CD4-positive, alpha-beta T cell treated with Interleukin-1 beta for 1 hour (primary cell): ENCODE measurements at regions not wholly inside any gene's neighbourhood (a gene's known extent, or its start where the extent isn't known, plus 50 kb on each side); places are given as distances from the start of the nearest gene placed in this dataset.

Source experiments
- DNase-seq, 2 donors: peaks; one replicate each; pipeline ENCODE4 v3.0.0-alpha.2; 2020 to 2022

DNA sequence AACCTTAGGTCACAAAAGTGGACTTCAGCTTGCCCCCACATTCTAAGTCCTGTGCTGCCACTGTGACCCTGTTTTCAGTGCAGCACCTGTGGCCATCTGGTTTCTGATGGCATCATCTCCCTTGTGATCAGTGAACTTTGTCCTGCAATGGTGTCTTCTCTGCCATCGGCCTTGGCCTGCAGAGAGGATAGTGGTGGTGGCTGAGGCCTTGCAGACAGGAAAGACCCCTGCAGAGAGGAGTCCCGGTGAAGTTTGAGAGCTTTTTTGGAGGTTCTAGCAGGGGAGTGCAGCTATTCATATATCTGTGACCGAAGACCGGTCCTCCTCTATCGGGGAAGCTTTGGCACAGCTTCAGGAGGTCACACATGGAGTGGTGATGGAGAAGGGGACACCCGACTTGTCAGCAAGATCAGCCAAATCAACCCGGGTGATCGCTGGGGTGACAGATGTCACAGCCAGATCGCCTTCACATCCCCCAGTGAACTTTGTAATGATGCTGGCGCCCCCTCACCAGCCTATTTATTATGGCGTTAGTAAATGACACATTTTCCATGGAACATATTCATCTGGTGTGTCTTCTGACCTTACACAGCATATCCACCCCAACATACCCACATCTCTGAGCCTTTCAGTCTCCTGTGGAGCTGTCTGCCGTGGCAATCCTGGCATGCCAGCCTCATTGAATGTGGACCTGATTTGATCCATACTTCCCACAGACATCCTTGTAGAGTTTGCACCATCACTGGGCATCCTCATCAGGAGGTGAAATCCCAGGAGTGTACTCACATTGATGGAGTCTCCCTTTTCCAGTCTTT, 136.1 kb downstream of the PAPOLA start:
- no peak for DNase-seq

DNA sequence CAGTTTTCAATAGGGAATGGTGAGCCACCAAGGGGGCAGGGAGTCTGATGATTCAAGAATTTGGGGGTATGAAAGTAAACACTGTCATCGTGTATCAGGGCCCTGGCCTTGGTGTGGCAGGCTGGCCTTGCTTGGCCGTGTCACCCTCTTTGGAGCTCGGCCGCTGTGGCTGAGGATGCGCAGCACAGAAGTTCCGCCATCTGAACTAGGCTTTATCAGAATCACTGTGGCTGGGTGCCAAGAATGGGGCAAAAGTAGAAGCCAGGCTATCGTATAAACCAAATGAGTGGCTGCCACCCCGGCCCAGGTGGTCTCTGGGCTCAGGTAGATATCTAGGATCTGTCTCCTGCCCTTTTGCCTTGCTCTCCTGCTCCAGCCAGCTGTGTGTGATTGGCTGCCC, 137.4 kb downstream of the PAPOLA start:
- no peak for DNase-seq

DNA sequence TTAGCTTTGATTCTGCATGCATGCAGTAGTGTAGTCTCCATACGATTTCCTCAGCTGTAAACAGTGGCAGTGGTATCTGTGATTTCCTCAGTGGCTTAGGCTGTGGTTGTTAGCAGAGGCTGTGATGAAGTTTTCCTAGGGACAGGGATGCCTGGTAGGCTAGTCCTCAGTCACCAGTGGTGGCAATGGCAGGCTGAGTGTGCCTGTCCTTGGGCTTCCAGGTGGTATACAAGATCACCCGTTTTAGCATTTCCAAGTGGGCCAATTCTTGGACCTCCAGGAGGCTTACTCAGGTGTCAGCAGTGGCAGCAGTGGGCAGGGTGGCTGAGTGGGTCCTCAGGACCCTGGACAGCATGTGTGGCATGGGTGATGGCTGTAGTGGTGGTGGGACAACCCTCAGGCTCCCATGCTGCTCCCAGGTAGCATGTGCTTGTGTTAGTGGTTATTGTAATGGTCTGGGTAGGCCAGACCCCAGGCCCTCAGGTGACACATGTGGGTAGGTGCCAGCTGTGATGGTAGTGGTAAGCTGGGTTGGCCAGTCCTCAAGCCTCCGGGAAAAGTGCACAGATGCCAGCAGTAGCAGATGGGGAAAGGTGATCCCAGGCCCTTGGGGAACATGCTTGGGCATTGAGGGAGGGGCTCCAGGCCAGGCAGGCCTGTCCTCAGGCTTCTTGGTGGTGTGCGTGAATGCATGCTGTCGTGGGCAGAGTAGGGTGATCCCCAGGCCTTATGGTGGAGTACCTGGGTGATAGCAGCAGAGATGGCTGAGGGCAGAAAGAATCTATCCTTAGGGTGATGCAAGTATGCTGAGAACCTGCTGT, 146.5 kb downstream of the PAPOLA start:
- DNase-seq: no peak

DNA sequence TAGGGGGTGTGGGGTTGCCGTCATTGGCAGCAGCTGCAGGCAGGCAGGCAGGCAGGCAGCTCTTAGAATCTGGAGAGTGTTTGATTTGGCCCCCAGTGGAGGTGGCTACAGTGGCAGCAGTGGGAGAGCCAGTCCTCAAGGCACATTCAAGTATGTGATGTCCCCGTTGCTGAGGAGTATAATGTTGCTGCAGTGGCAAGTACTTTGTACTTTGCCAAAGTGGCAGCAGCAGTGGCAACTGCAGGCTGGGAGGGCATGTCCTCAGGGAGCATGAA, 147.1 kb downstream of the PAPOLA start:
- DNase-seq: no peak

DNA sequence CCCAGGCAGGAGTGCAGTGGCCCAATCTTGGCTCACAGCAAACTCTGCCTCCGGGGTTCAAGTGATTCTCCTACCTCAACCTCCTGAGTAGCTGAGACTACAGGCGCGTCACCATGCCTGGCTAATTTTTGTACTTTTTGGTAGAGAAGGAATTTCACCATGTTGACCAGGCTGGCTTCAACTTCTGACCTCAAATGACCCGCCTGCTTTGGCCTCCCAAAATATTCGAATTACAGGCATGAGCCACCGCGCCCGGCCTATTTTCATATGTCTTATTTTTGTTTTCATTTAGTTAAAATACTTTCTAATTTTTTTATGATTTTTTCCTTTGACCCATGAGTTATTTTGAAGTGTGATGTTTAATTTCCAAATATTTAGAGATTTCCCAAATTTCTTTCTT, 143.6 kb upstream of the VRK1 start:
- no peak for DNase-seq

DNA sequence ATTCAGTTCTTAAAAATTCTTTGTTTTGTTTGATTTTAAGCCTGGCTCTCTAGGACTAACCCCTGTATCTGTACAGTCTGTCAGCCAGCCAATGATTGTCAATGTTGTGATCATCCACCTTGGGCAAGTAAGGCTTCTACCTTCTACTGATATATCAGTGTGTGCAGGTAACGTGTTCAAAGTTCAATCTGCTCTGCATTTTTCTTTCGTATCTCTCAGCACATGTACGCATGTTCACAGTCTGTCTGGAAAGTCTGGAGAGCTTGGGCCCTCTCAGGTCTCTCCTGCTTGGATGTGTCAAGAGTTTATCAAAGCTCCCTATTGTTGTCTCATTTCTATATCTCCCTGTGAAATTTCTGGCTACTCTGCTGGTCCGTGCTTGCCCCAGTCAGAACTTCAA, 138.6 kb upstream of the VRK1 start:
- DNase-seq: no peak

DNA sequence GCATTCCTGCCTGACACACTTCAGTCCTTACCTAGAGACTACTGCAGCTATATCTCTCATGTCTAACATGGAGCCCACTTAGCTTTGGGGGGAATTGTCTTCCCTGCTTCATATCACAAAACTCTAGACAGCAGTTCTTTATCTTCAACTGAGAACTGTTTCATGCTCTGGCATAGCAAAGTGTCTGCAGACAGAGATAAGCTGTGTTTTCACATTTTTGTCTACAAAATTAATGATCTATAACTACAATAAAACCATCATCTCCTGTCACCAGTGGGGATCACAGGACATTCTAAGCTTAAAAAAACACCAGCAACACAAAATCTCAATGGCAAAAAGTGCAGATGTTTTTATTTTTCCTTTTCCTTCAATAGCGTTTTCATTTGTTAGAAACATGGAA, 137.1 kb upstream of the VRK1 start:
- DNase-seq: no peak

DNA sequence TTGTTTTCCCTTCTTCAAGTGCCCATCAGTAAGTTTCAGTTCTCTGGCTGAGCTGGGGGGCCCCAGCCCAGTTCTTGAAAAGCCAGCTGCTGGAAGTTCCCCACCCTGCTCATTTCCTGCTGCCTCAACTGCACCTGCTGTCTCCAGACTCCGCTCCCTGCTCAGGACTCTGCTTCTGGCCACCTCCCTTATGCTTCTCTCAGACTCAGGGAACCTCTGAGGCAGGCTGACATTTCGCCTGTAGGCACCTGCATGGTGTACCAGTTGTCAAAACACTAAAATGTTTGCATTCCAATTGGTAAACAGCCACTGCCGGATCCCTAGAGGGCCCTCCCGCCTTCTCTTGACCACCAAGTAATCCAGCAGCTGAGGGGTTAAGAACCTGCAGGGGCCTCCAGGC, 136.5 kb upstream of the VRK1 start:
- DNase-seq: no peak

DNA sequence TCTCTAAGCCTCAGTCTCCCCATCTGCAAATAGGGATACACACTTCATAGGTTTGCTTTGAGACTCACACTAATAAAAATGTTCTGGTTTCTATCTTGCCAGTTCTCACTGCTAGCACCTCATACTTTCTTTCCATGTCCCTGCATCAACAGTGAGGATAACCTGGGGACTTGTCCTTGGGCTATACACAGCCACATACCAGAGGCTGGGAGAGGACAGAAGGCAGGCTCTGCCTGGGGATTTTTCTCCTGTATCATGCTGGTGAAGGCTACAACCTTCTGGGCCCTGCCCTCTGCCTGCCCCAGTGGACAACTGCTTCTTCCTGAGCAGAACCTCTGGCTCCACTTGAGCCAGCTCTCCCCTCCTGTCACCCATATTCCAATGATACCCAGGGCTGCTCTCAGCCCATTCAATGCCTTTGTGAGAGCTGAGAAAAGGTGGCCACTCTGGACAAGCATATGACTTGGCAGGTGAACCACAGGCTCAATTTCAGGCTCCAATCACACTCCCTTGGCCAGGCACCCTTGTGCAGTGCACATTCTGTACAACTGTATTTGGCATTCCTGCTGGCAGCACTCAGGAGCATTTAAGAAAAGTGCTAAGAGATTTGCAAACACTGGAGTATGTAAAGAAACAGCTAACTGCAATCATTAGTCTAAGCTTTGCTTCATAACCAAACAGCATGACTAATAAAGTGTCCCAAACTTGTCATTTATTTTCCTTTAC, 135.8 kb upstream of the VRK1 start:
- no peak for DNase-seq

DNA sequence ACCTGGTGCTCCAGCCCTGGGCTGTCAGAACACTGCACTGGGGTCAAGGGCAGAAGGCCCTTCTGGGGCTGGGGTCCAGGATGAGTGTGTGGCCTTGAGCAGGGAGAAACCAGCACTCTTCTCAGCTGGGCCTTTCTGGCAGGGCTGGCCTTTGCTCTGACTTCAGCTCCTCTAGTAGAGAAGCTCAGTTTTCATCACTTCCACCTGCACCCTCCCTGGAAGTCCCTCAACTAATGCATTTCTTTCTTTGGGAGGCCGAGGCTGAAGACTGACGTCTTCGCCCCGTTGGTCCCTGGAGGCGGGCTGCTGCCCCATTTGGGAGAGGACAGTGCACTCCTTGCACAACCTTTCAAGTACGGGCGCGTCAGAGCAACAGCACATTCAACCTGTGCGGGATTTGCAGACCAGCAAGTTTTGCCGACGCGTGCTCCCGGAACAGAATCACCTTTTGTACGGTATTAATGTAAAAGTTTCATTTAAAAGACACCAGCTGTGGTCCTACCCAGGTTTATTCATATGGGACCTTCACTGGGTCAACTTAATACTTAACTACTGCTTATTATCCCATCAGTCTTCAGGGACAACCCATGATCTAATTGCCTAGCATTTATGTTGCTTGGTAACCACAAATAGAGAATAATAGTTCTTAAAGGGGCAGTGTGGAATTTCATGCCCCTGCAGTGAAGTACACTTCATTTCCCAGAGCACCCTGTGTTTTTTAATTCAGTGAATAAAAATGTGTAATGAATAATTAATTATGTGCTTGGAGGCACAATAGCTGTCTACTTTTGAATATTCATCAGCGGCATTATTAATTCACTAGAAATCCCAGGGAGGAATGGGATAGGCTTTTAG, 134.8 kb upstream of the VRK1 start:
- DNase-seq: no peak

DNA sequence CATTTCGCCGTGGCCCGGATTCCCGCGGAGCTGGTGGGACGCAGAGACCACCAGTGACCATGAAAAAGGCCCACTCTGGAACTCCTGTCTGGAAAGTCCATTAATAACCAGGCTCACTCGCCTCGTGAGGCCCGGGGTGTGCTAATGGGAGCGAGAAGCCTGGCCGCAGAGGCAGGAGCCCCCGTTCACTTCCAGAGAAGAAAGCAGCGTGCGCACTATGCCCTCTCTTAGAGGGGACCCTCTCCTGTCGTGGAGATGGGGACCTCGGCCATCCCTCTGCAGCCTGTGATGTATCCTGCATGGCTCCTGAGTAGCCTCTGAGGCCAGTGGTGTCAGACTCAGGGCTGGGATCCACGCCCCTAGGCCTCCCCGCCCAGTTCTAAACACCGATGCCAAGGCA, 134.1 kb upstream of the VRK1 start:
- no peak for DNase-seq

DNA sequence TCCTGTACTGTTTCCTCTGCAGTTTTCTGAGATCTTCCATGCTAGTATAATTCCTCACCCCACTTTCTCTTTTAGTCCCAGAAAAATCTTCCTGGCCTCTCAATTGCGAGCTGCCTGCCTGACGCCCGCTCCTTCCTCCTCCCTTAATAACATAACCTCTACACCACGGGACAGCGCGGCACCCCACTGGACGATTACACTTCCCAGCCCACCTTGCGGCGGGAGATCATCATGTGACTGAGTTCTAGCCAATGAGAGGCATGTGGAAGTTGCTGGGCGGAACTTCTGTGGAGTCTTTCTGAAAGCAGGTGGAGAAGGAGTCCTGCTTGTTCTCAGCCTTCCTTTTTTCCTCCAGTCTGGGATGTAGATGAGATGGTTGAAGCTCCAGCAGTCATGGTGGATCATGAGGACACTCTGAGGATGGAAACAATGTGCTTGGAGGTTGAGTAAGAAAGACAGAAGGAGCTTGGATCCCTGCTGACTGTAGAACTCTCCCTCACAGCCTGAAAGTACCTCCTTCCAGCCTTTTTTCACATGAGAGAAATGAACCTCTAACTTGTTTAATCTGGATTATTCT, 133.6 kb upstream of the VRK1 start:
- DNase-seq: no peak

DNA sequence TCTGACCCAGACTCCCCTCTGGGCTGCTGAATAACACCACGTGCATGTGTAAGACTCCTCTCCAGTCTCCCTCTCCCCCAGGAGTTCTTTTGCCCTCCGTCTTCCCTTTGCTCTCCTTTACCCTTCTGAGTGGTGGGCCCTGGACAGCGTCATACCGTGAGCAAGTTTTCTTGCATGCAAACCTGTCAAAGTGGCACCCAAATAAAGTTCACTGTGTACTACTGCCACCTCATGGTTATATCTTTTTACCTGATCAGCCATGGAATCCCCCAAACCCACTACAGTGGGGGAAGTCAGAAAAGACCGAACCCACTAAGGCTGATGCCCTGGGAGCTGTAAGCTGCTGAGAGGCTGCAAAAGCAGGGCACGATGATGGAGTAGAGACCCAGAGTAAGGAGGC, 131.1 kb upstream of the VRK1 start:
- no peak for DNase-seq

DNA sequence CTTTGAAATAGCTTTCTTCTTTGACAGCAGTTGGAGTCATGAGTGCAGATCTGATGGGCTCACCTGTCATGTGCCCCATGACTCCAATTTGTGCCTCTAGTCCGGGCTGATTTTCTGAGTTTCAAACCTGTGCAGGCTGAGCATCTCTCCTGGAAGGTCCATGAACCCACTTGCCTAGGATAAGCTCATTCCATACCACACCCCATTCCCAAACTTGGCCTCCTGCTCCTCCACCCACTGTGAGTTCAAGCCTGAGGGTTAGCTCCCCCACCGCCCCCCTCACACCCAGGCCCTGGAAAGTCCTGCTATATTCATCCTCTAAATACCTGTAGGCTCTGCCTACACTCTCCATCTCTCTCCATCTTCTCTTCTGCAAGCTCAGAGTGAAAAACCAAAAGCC, 126.8 kb upstream of the VRK1 start:
- no peak for DNase-seq

DNA sequence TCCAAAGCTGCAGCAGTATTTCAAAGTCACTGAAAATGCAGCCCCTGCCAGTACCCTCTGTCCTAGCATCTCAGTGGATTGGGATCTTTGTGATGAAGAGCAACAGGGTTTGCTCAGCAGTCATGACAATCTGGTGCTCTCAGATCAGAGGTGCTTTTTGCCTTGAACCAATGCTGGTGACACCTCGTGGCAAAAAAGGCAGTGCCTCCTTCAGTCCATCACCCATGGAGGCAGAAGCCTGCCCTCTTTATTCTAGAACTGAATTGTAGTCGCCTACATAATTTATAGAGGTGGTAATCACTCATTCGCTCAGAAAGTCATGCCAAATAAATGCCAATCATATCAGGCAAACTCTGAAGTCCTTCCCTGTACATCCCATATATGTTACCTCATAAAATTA, 126.0 kb upstream of the VRK1 start:
- no peak for DNase-seq

DNA sequence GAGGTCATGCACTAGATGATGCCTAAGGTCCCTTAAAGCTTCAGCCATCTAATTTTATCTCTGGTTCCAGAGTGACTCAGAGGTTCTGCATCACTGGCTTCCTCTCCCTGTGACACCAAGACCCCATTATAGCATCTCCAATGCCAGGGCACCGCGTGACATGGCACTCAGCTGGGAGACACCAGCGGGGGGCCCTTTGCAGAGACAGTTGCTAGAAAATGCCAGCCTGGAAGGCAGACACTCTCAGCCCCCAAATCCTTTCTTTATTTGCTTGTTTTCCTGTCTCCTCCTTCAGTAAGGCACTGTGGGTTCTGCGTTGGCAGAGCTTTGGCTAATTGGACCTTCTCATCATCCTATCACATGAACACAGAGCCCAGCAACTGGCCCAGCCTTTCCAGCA, 123.5 kb upstream of the VRK1 start:
- no peak for DNase-seq

DNA sequence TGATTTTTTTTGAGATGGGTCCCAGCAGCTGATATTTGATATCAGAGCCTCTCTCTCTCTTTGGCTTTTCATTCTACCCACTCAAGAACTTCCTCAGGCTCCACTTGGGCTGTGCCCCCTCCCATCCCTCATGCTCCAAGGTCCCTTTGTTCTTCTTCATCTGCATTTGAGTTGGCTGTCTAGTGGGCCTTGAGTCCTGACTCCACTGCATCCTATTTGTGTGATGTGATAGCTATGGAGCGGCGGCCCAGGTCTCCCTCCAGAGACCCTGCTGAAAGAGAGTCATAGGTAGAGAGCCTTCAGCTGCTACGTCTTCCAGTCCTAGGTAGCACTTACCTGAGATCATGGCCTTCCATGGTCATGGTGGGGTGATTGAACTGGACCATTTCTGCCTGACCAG, 123.1 kb upstream of the VRK1 start:
- DNase-seq: no peak

DNA sequence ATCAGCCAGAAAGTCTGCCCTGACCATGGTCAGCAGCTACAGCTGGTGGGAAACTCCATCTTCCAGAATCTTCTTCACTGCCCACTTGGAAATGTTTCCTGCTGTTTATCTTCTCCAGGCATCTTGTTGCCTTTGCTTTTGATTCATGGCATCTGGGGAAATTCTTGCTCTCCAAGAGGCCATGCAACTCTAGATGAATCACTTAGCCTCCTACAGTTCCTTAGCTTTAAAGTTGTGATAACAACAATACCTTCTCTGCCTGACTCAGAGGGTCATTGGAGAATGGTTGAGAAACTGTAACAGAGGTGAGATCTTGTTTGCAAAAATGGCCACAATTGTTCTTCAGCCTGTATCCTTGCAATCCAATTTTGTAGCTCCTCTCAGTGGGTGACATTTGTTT, 121.0 kb upstream of the VRK1 start:
- DNase-seq: no peak

DNA sequence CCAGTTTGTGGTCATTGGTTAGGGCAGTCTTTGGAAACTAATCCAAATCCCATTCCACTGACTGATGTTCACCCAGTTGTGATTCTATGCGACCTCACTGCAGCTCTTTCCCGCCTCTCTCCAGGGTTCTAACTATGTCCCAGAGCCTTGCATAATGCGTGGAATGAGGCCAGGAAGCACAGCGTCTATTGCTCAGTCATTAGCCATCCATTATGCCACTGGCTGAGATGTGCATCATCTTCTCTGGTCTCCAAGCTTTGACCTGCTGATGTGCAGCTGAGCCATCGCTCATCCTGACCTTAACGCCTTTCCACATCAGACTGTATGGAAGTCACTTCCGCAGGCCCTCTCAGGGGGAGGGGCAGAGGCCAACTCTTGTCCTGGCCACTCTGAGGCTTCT, 115.4 kb upstream of the VRK1 start:
- DNase-seq: no peak

DNA sequence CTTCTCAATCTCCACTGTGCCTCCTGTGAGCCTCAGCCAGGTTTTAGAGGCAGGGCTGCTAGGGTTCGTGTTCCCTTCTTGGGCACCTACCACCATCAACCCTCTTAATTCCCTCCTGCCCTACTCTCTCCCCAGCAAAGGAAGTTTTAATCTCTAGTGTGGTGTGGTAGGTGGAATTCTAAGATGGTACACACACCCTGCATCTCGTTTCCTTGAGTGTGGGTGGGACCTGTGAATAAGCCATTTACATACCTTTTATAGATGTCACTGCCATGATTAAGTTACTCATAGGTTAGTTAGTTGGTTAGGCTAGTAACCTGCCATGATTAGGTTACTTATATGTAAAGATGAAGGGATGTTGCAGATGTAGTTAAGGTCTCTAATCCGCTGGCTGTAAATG, 114.8 kb upstream of the VRK1 start:
- DNase-seq: no peak

DNA sequence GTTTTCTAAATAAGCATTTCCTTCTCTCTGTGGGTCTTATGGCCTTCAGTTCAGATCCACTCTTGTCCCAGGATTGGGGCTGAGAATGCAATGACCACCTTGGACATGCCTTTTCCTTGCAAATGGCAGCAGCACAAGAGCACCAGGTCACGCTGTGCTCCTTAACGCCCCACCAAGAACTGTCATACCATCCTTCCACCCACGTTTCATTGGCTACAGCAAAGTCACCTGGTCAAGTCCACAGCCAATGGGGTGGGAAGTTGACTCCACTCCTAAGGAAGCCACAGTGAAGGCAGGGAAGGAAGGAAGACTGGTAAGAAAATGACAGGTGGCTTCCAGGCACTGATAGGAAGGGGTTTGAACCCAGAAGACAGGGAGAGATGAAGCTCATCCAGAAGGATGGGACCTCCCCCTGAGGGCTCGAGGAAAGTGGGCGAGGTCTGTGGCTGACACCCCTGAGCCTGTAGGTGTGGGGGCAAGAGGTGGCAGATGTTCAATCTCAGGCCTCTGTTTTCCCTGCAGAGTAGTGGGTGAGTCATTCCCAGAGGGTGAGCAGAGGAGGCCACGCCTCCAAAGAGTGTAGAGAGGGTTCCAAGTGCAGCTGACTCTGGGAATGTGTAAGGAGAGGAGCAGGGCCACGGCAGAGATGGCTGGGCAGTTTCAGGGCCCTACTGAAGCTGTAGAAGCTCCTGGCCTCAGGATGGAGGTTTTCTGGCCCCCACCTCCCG, 113.5 kb upstream of the VRK1 start:
- no peak for DNase-seq

DNA sequence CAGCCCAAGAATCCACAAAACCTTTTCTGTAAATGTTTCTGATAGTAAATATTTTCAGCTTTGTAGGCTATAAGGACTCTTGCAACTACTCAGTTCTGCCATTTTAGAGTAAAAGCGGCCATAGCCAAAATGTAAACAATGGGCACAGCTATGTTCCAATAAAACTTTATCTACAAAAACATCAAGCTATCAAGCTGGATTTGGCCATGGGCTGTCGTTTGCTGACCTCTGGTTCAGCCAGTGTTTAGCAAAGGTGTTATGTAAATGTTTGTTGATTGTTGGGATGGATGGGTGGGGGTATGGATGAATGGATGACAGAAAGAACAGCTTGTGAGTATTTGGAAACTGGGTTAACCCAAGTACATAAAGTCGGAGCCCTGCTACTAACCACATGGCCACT, 111.1 kb upstream of the VRK1 start:
- no peak for DNase-seq
